SH-SY5Y (cell line): ENCODE measurements at regions not wholly inside any gene's neighbourhood (a gene's known extent, or its start where the extent isn't known, plus 50 kb on each side); places are given as distances from the start of the nearest gene placed in this dataset.

Experiments
- GATA2 ChIP-seq: IDR thresholded peaks from 2 replicates; pipeline ENCODE4 v1.6.1; 2011; ENCODE audit warnings: mild to moderate bottlenecking, low read depth, low read length
- GATA3 ChIP-seq: IDR thresholded peaks from 2 replicates; pipeline ENCODE4 v1.6.1; 2011; ENCODE audit warnings: low read depth, mild to moderate bottlenecking, low read length, moderate library complexity

GRCh38 chr12:67539946-67540345 is 108.6 kb upstream of the DYRK2 start:
- TF ChIP-seq GATA3 (no peak), GATA2 (no peak)
